HG02642 (cell line): ENCODE measurements at regions not wholly inside any gene's neighbourhood (a gene's known extent, or its start where the extent isn't known, plus 50 kb on each side); places are given as distances from the start of the nearest gene placed in this dataset.

Experiments used
- ATAC-seq: cut with Tn5 transposase; IDR thresholded peaks from one replicate; pipeline ENCODE4 v1.9.1; 2021; ENCODE audit warnings: mild to moderate bottlenecking; ENCODE audit not compliant: unreplicated experiment, poor library complexity

GRCh38 chr4:178090640-178091411, 648.6 kb upstream of the AGA start:
- ATAC-seq: no peak

- no peak for ATAC-seq
Observed at GRCh38 chr4:178102139-178102538, 659.9 kb upstream of the AGA start.

GRCh38 chr4:178105242-178105641, 663.0 kb upstream of the AGA start:
- no peak for ATAC-seq

- ATAC-seq: no peak
Observed at GRCh38 chr4:178136736-178137345, 694.6 kb upstream of the AGA start.

GRCh38 chr4:178137732-178138471, 695.7 kb upstream of the AGA start:
- no peak for ATAC-seq

- no peak for ATAC-seq
Observed at GRCh38 chr4:178138491-178138890, 696.3 kb upstream of the AGA start.

GRCh38 chr4:178140326-178140915, 698.2 kb upstream of the AGA start:
- no peak for ATAC-seq

- ATAC-seq: no peak
Observed at GRCh38 chr4:178142724-178143123, 700.5 kb upstream of the AGA start.

- no peak for ATAC-seq
Observed at GRCh38 chr4:178148106-178148505, 705.9 kb upstream of the AGA start.

- no peak for ATAC-seq
Observed at GRCh38 chr4:178165251-178165950, 723.2 kb upstream of the AGA start.

- no peak for ATAC-seq
Observed at GRCh38 chr4:178165951-178166308, 723.7 kb upstream of the AGA start.

- no peak for ATAC-seq
Observed at GRCh38 chr4:178173771-178174170, 731.5 kb upstream of the AGA start.

GRCh38 chr4:178174756-178175155, 732.5 kb upstream of the AGA start:
- no peak for ATAC-seq

- no peak for ATAC-seq
Observed at GRCh38 chr4:178185517-178185916, 743.3 kb upstream of the AGA start.

- ATAC-seq: no peak
Observed at GRCh38 chr4:178192611-178193010, 750.4 kb upstream of the AGA start.

GRCh38 chr4:178196751-178197374, 754.6 kb upstream of the AGA start:
- no peak for ATAC-seq

GRCh38 chr4:178198691-178199090, 756.5 kb upstream of the AGA start:
- ATAC-seq: no peak

- no peak for ATAC-seq
Observed at GRCh38 chr4:178202422-178202821, 760.2 kb upstream of the AGA start.

GRCh38 chr4:178205826-178206225, 763.6 kb upstream of the AGA start:
- no peak for ATAC-seq

- ATAC-seq: no peak
Observed at GRCh38 chr4:178215309-178215708, 773.1 kb upstream of the AGA start.
